ENCODE measurements at regions not wholly inside any gene's neighbourhood (a gene's known extent, or its start where the extent isn't known, plus 50 kb on each side); places are given as distances from the start of the nearest gene placed in this dataset.

- no peaks in the 10 kb centered on the region for H3K79me2 ChIP-seq (ENCODE audit: insufficient read depth, low read length)
- H3K4me3 ChIP-seq (ENCODE audit: low read length, poor library complexity, severe bottlenecking) = no peak overlapping the region
- no peaks in the 10 kb centered on the region for H3K9me3 ChIP-seq (ENCODE audit: insufficient read depth, low read depth, low read length)
- TF ChIP-seq EZH2phosphoT487 (IDR thresholded peaks at IDR 0.05; ENCODE audit: borderline replicate concordance) (no peak), CTCF (conservative IDR thresholded peaks at IDR 0.05; ENCODE audit: low read length) (no peak)
- H4K20me1 ChIP-seq (ENCODE audit: insufficient read depth, low read length, poor library complexity, severe bottlenecking) = no peaks in the 10 kb centered on the region
- H3F3A ChIP-seq (ENCODE audit: low read depth) = no peaks in the 10 kb centered on the region
- H3K36me3 ChIP-seq (ENCODE audit: insufficient read depth, low read length) = no peaks in the 10 kb centered on the region
- H2AFZ ChIP-seq (ENCODE audit: low read length) = no peak overlapping the region
- no peak overlapping the region for H3K4me2 ChIP-seq (ENCODE audit: low read depth, low read length, poor library complexity, severe bottlenecking)
- H3K9me2 ChIP-seq (replicated peaks; ENCODE audit: low read depth, low read length) = no peaks in the 10 kb centered on the region
- no peaks in the 10 kb centered on the region for H3K4me1 ChIP-seq (ENCODE audit: insufficient read depth, low read length, poor library complexity, severe bottlenecking)
- H3K9ac ChIP-seq (ENCODE audit: low read depth, low read length, poor library complexity, severe bottlenecking) = no peak overlapping the region
- H3K27me3 ChIP-seq (ENCODE audit: insufficient read depth, low read length, poor library complexity, severe bottlenecking) = no peaks in the 10 kb centered on the region
Measured at GRCh38 chr7:26482927-26483326, 191.3 kb downstream of the SNX10 start.

GRCh38 chr7:26483843-26484242 lies 192.2 kb downstream of the SNX10 start:
- TF ChIP-seq EZH2phosphoT487 (IDR thresholded peaks at IDR 0.05; ENCODE audit: borderline replicate concordance) = no peak
- no peak for TF ChIP-seq CTCF (conservative IDR thresholded peaks at IDR 0.05; ENCODE audit: low read length)
- no peaks in the 10 kb centered on the region for H4K20me1 ChIP-seq (ENCODE audit: insufficient read depth, low read length, poor library complexity, severe bottlenecking)
- H3K4me3 ChIP-seq (ENCODE audit: low read length, poor library complexity, severe bottlenecking) = no peak overlapping the region
- no peaks in the 10 kb centered on the region for H3K4me1 ChIP-seq (ENCODE audit: insufficient read depth, low read length, poor library complexity, severe bottlenecking)
- H3F3A ChIP-seq (ENCODE audit: low read depth) = no peaks in the 10 kb centered on the region
- H3K36me3 ChIP-seq (ENCODE audit: insufficient read depth, low read length) = no peaks in the 10 kb centered on the region
- no peaks in the 10 kb centered on the region for H3K9me3 ChIP-seq (ENCODE audit: insufficient read depth, low read depth, low read length)
- no peaks in the 10 kb centered on the region for H3K27me3 ChIP-seq (ENCODE audit: insufficient read depth, low read length, poor library complexity, severe bottlenecking)
- H3K9me2 ChIP-seq (replicated peaks; ENCODE audit: low read depth, low read length) = no peaks in the 10 kb centered on the region
- H3K79me2 ChIP-seq (ENCODE audit: insufficient read depth, low read length) = no peaks in the 10 kb centered on the region
- H2AFZ ChIP-seq (ENCODE audit: low read length) = no peak overlapping the region
- no peak overlapping the region for H3K4me2 ChIP-seq (ENCODE audit: low read depth, low read length, poor library complexity, severe bottlenecking)
- no peak overlapping the region for H3K9ac ChIP-seq (ENCODE audit: low read depth, low read length, poor library complexity, severe bottlenecking)

- H3F3A ChIP-seq (ENCODE audit: low read depth) = no peaks in the 10 kb centered on the region
- no peaks in the 10 kb centered on the region for H3K9me2 ChIP-seq (replicated peaks; ENCODE audit: low read depth, low read length)
- no peaks in the 10 kb centered on the region for H3K27me3 ChIP-seq (ENCODE audit: insufficient read depth, low read length, poor library complexity, severe bottlenecking)
- H3K36me3 ChIP-seq (ENCODE audit: insufficient read depth, low read length) = no peaks in the 10 kb centered on the region
- H3K79me2 ChIP-seq (ENCODE audit: insufficient read depth, low read length) = no peaks in the 10 kb centered on the region
- no peaks in the 10 kb centered on the region for H4K20me1 ChIP-seq (ENCODE audit: insufficient read depth, low read length, poor library complexity, severe bottlenecking)
- TF ChIP-seq CTCF (conservative IDR thresholded peaks at IDR 0.05; ENCODE audit: low read length) = no peak
- TF ChIP-seq EZH2phosphoT487 (IDR thresholded peaks at IDR 0.05; ENCODE audit: borderline replicate concordance) = no peak
- H3K4me3 ChIP-seq (ENCODE audit: low read length, poor library complexity, severe bottlenecking) = no peak overlapping the region
- no peak overlapping the region for H3K4me2 ChIP-seq (ENCODE audit: low read depth, low read length, poor library complexity, severe bottlenecking)
- H3K9me3 ChIP-seq (ENCODE audit: insufficient read depth, low read depth, low read length) = no peaks in the 10 kb centered on the region
- H3K9ac ChIP-seq (ENCODE audit: low read depth, low read length, poor library complexity, severe bottlenecking) = no peak overlapping the region
- no peaks in the 10 kb centered on the region for H3K4me1 ChIP-seq (ENCODE audit: insufficient read depth, low read length, poor library complexity, severe bottlenecking)
- H2AFZ ChIP-seq (ENCODE audit: low read length) = no peak overlapping the region
Measured at GRCh38 chr7:26485367-26485934, 193.8 kb downstream of the SNX10 start.
